Breast epithelium (tissue), 4 donors: ENCODE measurements at regions not wholly inside any gene's neighbourhood (a gene's known extent, or its start where the extent isn't known, plus 50 kb on each side); places are given as distances from the start of the nearest gene placed in this dataset.

ENCODE experiments used
- DNase-seq, 2 donors: peaks; one replicate each; pipeline ENCODE4 v3.0.0-alpha.2; 2019; ENCODE audit warnings: low spot score in 2 of 2
- H3K27ac ChIP-seq, 2 donors: fragments of 200-600 bp; sonication (generic) in 1 of 2; one replicate each; pipeline ENCODE4 v1.5.1; 2016 to 2019; ENCODE audit warnings: mild to moderate bottlenecking in 1 of 2
- H3K27me3 ChIP-seq, 2 donors: fragments of 200-600 bp; sonication (generic) in 1 of 2; one replicate each; pipeline versions ENCODE4 v1.5.1 to v1.6.0; 2017 to 2019; ENCODE audit warnings: control low read depth in 1 of 2, mild to moderate bottlenecking in 1 of 2
- H3K36me3 ChIP-seq: fragments of 200-600 bp; one replicate; pipeline ENCODE4 v1.5.1; 2019
- H3K4me1 ChIP-seq, 2 donors: fragments of 200-600 bp; sonication (generic); one replicate each; pipeline ENCODE4 v1.5.1; 2016 to 2019; ENCODE audit warnings: control low read depth in 1 of 2
- H3K4me3 ChIP-seq, 3 donors: fragments of 200-600 bp; sonication (generic); 1 replicate in 2 of 3; 2 replicates in 1 of 3; pipeline ENCODE4 v1.5.1; 2016 to 2019; ENCODE audit warnings: mild to moderate bottlenecking in 3 of 3, moderate library complexity in 2 of 3
- H3K9me3 ChIP-seq, 2 donors: fragments of 200-600 bp; sonication (generic) in 1 of 2; one replicate each; pipeline ENCODE4 v1.5.1; 2016 to 2019; ENCODE audit warnings: control low read depth in 1 of 2
- POLR2A ChIP-seq: fragments of 450-650 bp; IDR thresholded peaks from one replicate; pipeline ENCODE4 v1.6.1; 2016; ENCODE audit warnings: antibody characterized with exemption, mild to moderate bottlenecking, moderate library complexity
- POLR2AphosphoS5 ChIP-seq, 3 donors: sonication (generic); formaldehyde crosslinking; IDR thresholded peaks; one replicate each; pipeline ENCODE4 v1.6.1; 2017; ENCODE audit warnings: antibody characterized with exemption in 3 of 3
- intact Hi-C: fragments of 100-400 bp; cut with DNase I; formaldehyde crosslinking; loops from one replicate; pipeline ENCODE4 v1.15.1; 2023; ENCODE audit warnings: low total_unique reads
- TF ChIP-seq, protein P1 (sequence below), 3 donors: fragments of 450-650 bp; IDR thresholded peaks; one replicate each; pipeline ENCODE4 v1.5.1; 2016 to 2017; ENCODE audit warnings: antibody characterized with exemption in 3 of 3, mild to moderate bottlenecking in 3 of 3, moderate library complexity in 3 of 3

DNA sequence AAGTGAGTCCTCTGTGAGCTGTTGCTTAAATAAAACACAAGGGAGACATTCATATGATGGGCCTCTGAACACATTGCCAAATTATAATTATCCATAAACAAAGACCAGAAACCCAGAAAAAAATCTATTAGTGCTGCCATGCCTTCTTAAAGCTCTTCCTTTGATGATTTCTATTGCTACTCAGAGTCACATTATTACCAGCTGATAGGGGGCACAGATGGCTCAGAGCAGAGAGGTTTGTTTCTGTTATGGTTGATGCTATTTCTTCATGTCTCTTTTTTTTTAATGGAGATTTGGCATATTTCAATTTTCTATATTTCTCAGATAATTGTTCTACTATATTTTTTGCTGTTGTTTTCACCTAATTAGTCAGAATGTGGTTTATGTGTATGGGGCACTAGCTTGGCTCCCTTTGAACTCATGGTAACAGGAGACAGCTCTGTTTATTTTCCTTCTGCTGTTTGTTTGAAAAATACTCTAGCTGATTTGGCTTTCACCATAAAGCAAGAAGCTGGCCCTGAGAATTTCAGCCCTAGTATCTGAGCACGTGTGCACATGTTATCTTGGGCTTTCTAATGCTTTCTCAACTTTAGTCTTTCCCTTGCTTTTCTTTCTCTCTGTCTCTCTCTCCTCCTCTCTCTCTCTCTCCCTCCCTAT, 568.8 kb downstream of the PPARGC1A start:
- no peak overlapping the region for H3K27ac ChIP-seq
- no peak overlapping the region for H3K4me3 ChIP-seq
- H3K36me3 ChIP-seq = no peaks in the 10 kb centered on the region
- TF ChIP-seq, protein P1, sequence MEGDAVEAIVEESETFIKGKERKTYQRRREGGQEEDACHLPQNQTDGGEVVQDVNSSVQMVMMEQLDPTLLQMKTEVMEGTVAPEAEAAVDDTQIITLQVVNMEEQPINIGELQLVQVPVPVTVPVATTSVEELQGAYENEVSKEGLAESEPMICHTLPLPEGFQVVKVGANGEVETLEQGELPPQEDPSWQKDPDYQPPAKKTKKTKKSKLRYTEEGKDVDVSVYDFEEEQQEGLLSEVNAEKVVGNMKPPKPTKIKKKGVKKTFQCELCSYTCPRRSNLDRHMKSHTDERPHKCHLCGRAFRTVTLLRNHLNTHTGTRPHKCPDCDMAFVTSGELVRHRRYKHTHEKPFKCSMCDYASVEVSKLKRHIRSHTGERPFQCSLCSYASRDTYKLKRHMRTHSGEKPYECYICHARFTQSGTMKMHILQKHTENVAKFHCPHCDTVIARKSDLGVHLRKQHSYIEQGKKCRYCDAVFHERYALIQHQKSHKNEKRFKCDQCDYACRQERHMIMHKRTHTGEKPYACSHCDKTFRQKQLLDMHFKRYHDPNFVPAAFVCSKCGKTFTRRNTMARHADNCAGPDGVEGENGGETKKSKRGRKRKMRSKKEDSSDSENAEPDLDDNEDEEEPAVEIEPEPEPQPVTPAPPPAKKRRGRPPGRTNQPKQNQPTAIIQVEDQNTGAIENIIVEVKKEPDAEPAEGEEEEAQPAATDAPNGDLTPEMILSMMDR (IDR thresholded peaks at IDR 0.05) = no peak
- TF ChIP-seq POLR2A (no peak), POLR2AphosphoS5 (IDR thresholded peaks at IDR 0.05) (no peak)
- no peak for DNase-seq
- no peaks in the 10 kb centered on the region for H3K4me1 ChIP-seq
- no peaks in the 10 kb centered on the region for H3K27me3 ChIP-seq
- intact Hi-C loops = no loop called here
- H3K9me3 ChIP-seq = no peaks in the 10 kb centered on the region

DNA sequence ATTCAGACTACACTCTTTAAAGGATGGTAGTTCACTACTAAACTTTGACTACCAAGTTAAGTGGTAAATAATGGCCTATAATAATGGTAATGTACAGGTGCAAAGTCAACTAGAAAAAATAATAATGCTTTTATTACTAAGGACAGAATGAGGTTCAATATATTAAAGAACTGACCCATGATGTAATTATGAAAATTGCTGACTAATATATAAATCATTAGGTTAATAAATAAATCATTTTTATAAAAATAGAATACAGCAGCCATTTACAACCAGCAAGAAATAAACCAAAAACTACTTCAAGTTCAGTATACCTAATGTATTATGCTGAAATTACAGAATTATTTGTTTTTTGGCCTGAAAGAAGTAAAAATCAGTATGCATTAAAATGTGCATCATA, 577.2 kb downstream of the PPARGC1A start:
- Histone ChIP-seq H3K4me1 (no peaks in the 10 kb centered on the region), H3K36me3 (no peaks in the 10 kb centered on the region), H3K27ac (no peak overlapping the region), H3K9me3 (no peaks in the 10 kb centered on the region), H3K4me3 (no peak overlapping the region), H3K27me3 (no peaks in the 10 kb centered on the region)
- DNase-seq = no peak
- TF ChIP-seq POLR2AphosphoS5 (IDR thresholded peaks at IDR 0.05) (no peak), POLR2A (no peak)
- TF ChIP-seq, protein P1 (IDR thresholded peaks at IDR 0.05) = no peak
- intact Hi-C loops = no loop called here

DNA sequence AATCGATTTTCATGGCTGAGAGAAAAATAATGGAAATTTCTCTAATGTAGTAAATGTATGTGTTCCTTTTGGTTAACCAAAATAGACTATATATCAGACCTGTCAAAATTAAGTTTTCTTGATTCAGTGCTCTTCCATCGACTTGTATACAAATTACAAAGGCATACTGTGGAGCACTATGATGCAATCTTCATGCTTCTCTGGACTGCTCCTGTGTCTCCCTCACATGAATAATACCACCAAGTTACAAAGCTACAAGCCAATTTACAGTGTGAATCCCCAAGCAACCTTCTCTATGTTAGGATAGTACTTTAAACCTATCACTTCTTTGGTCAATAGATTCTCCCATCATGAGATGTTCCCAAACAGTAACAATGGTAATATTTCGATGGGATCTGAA, 577.9 kb downstream of the PPARGC1A start:
- Histone ChIP-seq H3K9me3 (no peaks in the 10 kb centered on the region), H3K27me3 (no peaks in the 10 kb centered on the region), H3K4me3 (no peak overlapping the region), H3K4me1 (no peaks in the 10 kb centered on the region), H3K36me3 (no peaks in the 10 kb centered on the region), H3K27ac (no peak overlapping the region)
- intact Hi-C loops = no loop called here
- TF ChIP-seq, protein P1 (IDR thresholded peaks at IDR 0.05) = no peak
- TF ChIP-seq POLR2A = no peak
- TF ChIP-seq POLR2AphosphoS5 (IDR thresholded peaks at IDR 0.05) = no peak
- no peak for DNase-seq

DNA sequence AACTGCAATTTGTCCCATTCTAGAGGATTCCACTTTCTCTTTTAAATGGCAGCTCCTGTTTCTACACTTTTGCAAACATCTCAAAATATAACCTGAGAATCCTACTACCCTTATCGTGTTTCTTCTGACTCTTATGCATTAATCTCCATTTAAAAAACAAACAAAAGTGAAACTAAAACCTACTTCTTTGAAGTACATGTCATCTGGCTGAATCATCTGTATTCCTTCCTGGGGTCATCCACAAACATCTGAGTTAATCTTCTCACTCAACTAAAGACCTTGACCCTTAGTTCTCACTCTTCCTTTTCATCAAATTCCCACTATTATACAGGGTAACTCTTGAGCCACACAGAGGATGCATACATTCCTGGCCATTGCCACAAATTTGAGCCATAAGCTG, 584.8 kb downstream of the PPARGC1A start:
- Histone ChIP-seq H3K36me3 (no peaks in the 10 kb centered on the region), H3K4me3 (no peak overlapping the region), H3K9me3 (no peaks in the 10 kb centered on the region), H3K27me3 (no peaks in the 10 kb centered on the region), H3K4me1 (no peaks in the 10 kb centered on the region), H3K27ac (no peak overlapping the region)
- DNase-seq = no peak
- TF ChIP-seq POLR2A (no peak), POLR2AphosphoS5 (IDR thresholded peaks at IDR 0.05) (no peak)
- TF ChIP-seq, protein P1 (IDR thresholded peaks at IDR 0.05) = no peak
- intact Hi-C loops = no loop called here

DNA sequence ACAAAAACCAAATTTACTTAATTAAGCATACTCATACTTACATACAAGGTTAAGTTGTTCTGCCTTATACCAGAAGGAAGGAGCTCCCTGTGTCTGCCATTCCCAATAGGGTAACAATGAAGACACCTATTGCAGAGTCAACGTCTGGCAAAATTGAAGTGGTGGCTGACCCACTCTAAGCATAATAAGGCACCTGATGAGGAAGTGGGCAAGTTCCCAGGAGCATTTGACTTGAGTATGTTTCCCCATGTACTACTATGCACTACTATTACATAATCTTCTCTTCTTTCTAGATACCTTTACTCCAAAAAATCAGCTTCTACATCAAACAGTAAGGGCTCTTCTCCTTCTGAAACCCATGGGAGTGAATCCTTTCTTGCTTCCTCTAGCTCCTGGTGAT, 591.5 kb downstream of the PPARGC1A start:
- DNase-seq = no peak

More for the DNA sequence above, 591.5 kb downstream of the PPARGC1A start:
- H3K36me3 ChIP-seq = no peaks in the 10 kb centered on the region
- no peaks in the 10 kb centered on the region for H3K9me3 ChIP-seq
- TF ChIP-seq POLR2A = no peak
- no peak for TF ChIP-seq POLR2AphosphoS5 (IDR thresholded peaks at IDR 0.05)
- TF ChIP-seq, protein P1 (IDR thresholded peaks at IDR 0.05) = no peak
- no peak overlapping the region for H3K27ac ChIP-seq
- no peaks in the 10 kb centered on the region for H3K4me1 ChIP-seq
- H3K27me3 ChIP-seq = no peaks in the 10 kb centered on the region
- intact Hi-C loops = no loop called here
- H3K4me3 ChIP-seq = no peak overlapping the region
